ENCODE measurements at regions not wholly inside any gene's neighbourhood (a gene's known extent, or its start where the extent isn't known, plus 50 kb on each side); places are given as distances from the start of the nearest gene placed in this dataset.

DNA sequence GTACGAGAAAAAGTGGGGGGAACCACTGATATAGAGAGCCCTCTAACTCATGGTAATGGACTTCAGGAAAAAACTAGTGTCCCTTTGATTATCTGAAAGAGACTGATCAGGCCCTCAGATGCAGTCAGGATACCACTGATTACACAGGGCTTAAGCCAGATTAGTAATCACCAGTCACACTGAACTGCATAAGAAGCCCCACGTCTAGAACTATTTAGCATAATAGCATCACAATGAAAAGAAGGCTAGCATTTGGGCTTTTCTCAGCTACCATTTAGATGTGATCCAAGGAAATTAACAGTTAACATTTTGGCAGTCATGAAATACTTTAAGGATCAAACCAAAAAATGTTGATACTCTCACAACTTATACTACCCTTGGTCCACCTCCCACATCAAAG lies 813.1 kb upstream of the POU3F3 start:
- no peak overlapping the region for H3K4me3 ChIP-seq (ENCODE audit: low read depth in 1 of 2, low read length in 2 of 2)
- no peaks in the 10 kb centered on the region for H3K9me3 ChIP-seq (ENCODE audit: control insufficient read depth in 2 of 2, insufficient read depth in 1 of 2, low read depth in 1 of 2, low read length in 1 of 2)
- H3K27ac ChIP-seq (ENCODE audit: low read depth in 2 of 2, low read length in 1 of 2), result no peak overlapping the region
- H3K27me3 ChIP-seq (ENCODE audit: control insufficient read depth in 1 of 2, insufficient read depth in 2 of 2, low read length in 2 of 2), result no peaks in the 10 kb centered on the region
- 51 to 56% methylated on average over 2 of the region's 2 CpGs for WGBS, 2 donors
- H3K36me3 ChIP-seq (ENCODE audit: control insufficient read depth in 2 of 2, insufficient read depth in 2 of 2, low read length in 1 of 2), result no peaks in the 10 kb centered on the region
- no peaks in the 10 kb centered on the region for H3K4me1 ChIP-seq (ENCODE audit: control insufficient read depth in 2 of 2, insufficient read depth in 2 of 2, low read length in 1 of 2)

DNA sequence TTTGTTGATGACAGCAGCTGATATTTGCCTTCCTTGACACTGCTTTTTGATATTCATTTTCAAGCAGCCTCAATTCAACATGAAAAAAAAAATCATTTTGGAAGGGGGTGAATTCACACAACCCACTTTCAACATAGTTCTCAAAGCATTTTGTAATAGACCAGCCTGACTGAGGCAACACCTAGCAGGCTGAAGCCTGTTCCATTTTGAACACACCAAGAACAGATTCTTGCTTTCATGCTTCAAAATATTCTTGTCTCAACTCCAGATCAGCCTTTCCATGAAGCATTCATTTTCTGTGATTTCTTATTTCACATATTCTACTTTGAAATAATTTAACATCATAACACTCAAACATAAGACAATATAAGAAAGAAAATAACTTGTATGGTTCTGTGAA lies 812.6 kb upstream of the POU3F3 start:
- no peaks in the 10 kb centered on the region for H3K4me1 ChIP-seq (ENCODE audit: control insufficient read depth in 2 of 2, insufficient read depth in 2 of 2, low read length in 1 of 2)
- H3K9me3 ChIP-seq (ENCODE audit: control insufficient read depth in 2 of 2, insufficient read depth in 1 of 2, low read depth in 1 of 2, low read length in 1 of 2), result no peaks in the 10 kb centered on the region
- no peaks in the 10 kb centered on the region for H3K36me3 ChIP-seq (ENCODE audit: control insufficient read depth in 2 of 2, insufficient read depth in 2 of 2, low read length in 1 of 2)
- H3K27ac ChIP-seq (ENCODE audit: low read depth in 2 of 2, low read length in 1 of 2), result no peak overlapping the region
- H3K27me3 ChIP-seq (ENCODE audit: control insufficient read depth in 1 of 2, insufficient read depth in 2 of 2, low read length in 2 of 2), result no peaks in the 10 kb centered on the region
- H3K4me3 ChIP-seq (ENCODE audit: low read depth in 1 of 2, low read length in 2 of 2), result no peak overlapping the region

DNA sequence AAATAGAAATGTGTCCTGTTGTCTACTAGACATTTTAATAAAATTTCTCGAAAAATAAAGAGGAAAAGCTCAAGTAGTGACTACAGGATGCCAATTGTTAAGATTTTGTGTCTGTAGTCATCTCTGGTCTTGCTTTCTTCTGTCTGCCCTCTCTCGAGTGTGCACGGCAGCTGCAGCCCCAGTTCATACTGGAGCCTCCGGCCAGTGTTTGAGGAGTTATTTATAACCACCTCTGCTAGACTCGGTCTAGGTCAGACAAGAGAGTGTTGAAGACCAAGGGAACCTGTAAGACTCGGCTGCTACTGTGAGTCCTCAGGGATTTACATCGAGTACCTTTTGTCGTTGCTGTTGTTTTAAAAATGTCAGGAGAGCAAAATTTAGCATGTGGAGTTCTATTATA lies 810.1 kb upstream of the POU3F3 start:
- Histone ChIP-seq H3K27ac (ENCODE audit: low read depth in 2 of 2, low read length in 1 of 2) (no peak overlapping the region), H3K36me3 (ENCODE audit: control insufficient read depth in 2 of 2, insufficient read depth in 2 of 2, low read length in 1 of 2) (no peaks in the 10 kb centered on the region), H3K9me3 (ENCODE audit: control insufficient read depth in 2 of 2, insufficient read depth in 1 of 2, low read depth in 1 of 2, low read length in 1 of 2) (no peaks in the 10 kb centered on the region), H3K4me1 (ENCODE audit: control insufficient read depth in 2 of 2, insufficient read depth in 2 of 2, low read length in 1 of 2) (no peaks in the 10 kb centered on the region), H3K4me3 (ENCODE audit: low read depth in 1 of 2, low read length in 2 of 2) (no peak overlapping the region), H3K27me3 (ENCODE audit: control insufficient read depth in 1 of 2, insufficient read depth in 2 of 2, low read length in 2 of 2) (no peaks in the 10 kb centered on the region)
- WGBS, 2 donors, result 63 to 64% methylated on average over 8 of the region's 8 CpGs

DNA sequence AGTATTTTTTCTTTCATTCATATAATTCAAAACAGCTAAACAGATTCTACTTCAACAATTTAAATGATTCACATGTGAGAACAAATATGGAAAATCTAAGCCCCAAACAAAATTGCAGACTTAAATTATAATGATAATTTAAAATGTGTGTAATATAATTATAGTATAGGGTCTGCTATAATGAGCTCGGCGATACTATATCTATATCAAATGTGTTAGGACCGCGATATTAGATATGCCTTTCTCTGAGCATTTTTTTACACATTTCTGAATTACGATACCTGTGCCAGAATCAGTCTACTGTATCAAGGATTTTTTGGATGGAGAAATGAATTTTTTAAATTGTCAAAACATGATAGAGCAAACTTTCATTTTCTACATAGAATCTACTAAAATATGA lies 808.8 kb upstream of the POU3F3 start:
- Histone ChIP-seq H3K36me3 (ENCODE audit: control insufficient read depth in 2 of 2, insufficient read depth in 2 of 2, low read length in 1 of 2) (no peaks in the 10 kb centered on the region), H3K4me1 (ENCODE audit: control insufficient read depth in 2 of 2, insufficient read depth in 2 of 2, low read length in 1 of 2) (no peaks in the 10 kb centered on the region), H3K27ac (ENCODE audit: low read depth in 2 of 2, low read length in 1 of 2) (no peak overlapping the region), H3K9me3 (ENCODE audit: control insufficient read depth in 2 of 2, insufficient read depth in 1 of 2, low read depth in 1 of 2, low read length in 1 of 2) (no peaks in the 10 kb centered on the region), H3K4me3 (ENCODE audit: low read depth in 1 of 2, low read length in 2 of 2) (no peak overlapping the region), H3K27me3 (ENCODE audit: control insufficient read depth in 1 of 2, insufficient read depth in 2 of 2, low read length in 2 of 2) (no peaks in the 10 kb centered on the region)
- WGBS, 2 donors, result 94 to 96% methylated on average over 5 of the region's 5 CpGs

DNA sequence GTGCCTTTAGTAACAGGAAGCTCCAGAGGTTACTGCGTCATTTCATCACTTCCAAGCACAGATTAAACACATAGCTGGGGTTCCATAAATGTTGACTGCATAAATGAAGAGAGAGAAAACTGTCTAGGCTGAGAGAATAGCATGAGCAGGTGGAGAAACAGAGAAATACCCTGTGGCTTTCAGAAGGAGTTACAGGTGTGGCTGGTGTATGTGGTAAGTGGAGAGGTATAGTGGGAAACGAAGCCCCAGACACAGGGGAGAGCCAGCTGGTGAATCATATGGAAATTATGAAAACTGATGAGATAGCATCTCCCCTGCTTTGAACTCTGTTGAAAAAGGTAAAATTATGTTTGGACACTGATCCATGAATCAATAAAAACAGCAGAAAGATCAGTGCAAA lies 807.4 kb upstream of the POU3F3 start:
- Histone ChIP-seq H3K9me3 (ENCODE audit: control insufficient read depth in 2 of 2, insufficient read depth in 1 of 2, low read depth in 1 of 2, low read length in 1 of 2) (no peaks in the 10 kb centered on the region), H3K4me3 (ENCODE audit: low read depth in 1 of 2, low read length in 2 of 2) (no peak overlapping the region), H3K4me1 (ENCODE audit: control insufficient read depth in 2 of 2, insufficient read depth in 2 of 2, low read length in 1 of 2) (no peaks in the 10 kb centered on the region), H3K27me3 (ENCODE audit: control insufficient read depth in 1 of 2, insufficient read depth in 2 of 2, low read length in 2 of 2) (no peaks in the 10 kb centered on the region), H3K36me3 (ENCODE audit: control insufficient read depth in 2 of 2, insufficient read depth in 2 of 2, low read length in 1 of 2) (no peaks in the 10 kb centered on the region), H3K27ac (ENCODE audit: low read depth in 2 of 2, low read length in 1 of 2) (no peak overlapping the region)
- 62 to 70% methylated on average over 2 of the region's 2 CpGs for WGBS, 2 donors

DNA sequence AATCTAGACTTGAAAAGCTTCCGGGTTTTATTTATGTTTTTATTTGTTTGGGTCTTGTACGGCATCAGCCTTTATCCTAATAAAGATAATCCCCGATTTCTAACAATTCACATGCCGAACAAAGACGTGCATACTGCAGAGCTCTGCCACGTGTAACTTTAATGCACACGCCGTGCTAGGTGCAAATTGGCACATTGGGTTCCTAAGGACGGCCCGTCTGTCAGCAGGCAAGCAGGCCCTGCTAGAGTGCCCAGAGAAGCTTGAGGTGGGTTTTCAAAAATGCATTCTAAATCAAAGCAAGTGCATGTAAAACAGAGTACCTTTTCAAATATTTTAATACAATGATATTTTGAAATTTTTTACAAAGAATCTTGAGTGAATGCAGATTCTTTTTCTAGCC lies 806.4 kb upstream of the POU3F3 start:
- no peaks in the 10 kb centered on the region for H3K9me3 ChIP-seq (ENCODE audit: control insufficient read depth in 2 of 2, insufficient read depth in 1 of 2, low read depth in 1 of 2, low read length in 1 of 2)
- H3K27me3 ChIP-seq (ENCODE audit: control insufficient read depth in 1 of 2, insufficient read depth in 2 of 2, low read length in 2 of 2), result no peaks in the 10 kb centered on the region
- H3K36me3 ChIP-seq (ENCODE audit: control insufficient read depth in 2 of 2, insufficient read depth in 2 of 2, low read length in 1 of 2), result no peaks in the 10 kb centered on the region
- H3K4me3 ChIP-seq (ENCODE audit: low read depth in 1 of 2, low read length in 2 of 2), result no peak overlapping the region
- no peaks in the 10 kb centered on the region for H3K4me1 ChIP-seq (ENCODE audit: control insufficient read depth in 2 of 2, insufficient read depth in 2 of 2, low read length in 1 of 2)
- H3K27ac ChIP-seq (ENCODE audit: low read depth in 2 of 2, low read length in 1 of 2), result no peak overlapping the region
- WGBS, 2 donors, result 88 to 92% methylated on average over 10 of the region's 10 CpGs

DNA sequence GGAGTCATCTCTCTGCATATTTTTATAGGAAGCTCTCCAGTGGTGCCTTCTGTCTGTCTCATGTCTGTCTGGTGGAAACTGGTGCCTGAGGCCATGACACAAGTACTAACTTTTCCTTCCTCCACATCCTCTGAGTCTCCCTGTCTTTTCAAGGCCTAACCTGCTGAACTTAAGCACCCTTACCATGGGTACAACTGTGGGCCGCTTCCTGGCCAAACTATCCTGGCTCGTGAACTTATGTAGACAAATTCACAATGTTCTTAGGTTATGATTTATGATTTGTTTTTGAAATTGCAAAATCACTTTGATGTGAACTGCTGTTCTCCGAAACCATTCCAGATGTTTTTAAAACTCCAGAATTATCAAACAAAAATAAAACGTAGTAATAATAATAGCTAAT lies 804.5 kb upstream of the POU3F3 start:
- Histone ChIP-seq H3K36me3 (ENCODE audit: control insufficient read depth in 2 of 2, insufficient read depth in 2 of 2, low read length in 1 of 2) (no peaks in the 10 kb centered on the region), H3K4me3 (ENCODE audit: low read depth in 1 of 2, low read length in 2 of 2) (no peak overlapping the region), H3K27me3 (ENCODE audit: control insufficient read depth in 1 of 2, insufficient read depth in 2 of 2, low read length in 2 of 2) (no peaks in the 10 kb centered on the region), H3K4me1 (ENCODE audit: control insufficient read depth in 2 of 2, insufficient read depth in 2 of 2, low read length in 1 of 2) (no peaks in the 10 kb centered on the region), H3K9me3 (ENCODE audit: control insufficient read depth in 2 of 2, insufficient read depth in 1 of 2, low read depth in 1 of 2, low read length in 1 of 2) (no peaks in the 10 kb centered on the region), H3K27ac (ENCODE audit: low read depth in 2 of 2, low read length in 1 of 2) (no peak overlapping the region)
- WGBS, 2 donors, result 71 to 74% methylated on average over 4 of the region's 4 CpGs

DNA sequence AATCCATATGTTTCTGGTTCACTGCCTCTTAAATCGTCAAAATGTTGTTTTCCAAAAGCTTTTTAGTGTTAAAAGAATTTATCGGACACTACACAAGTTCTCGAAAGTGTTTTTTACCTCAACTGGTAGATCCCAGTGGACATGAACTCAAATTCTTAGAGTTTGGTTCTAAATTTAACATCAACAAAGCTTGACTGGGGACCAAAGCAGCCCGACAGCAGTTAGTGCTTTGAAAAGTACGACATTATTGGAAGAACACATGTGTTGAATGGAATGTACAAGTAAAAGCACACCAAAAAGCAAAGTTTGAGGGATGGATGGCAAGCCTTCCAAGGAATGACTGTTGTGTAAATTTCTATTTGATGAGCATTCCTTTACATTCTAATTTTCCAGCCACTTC lies 803.9 kb upstream of the POU3F3 start:
- Histone ChIP-seq H3K36me3 (ENCODE audit: control insufficient read depth in 2 of 2, insufficient read depth in 2 of 2, low read length in 1 of 2) (no peaks in the 10 kb centered on the region), H3K4me1 (ENCODE audit: control insufficient read depth in 2 of 2, insufficient read depth in 2 of 2, low read length in 1 of 2) (no peaks in the 10 kb centered on the region), H3K9me3 (ENCODE audit: control insufficient read depth in 2 of 2, insufficient read depth in 1 of 2, low read depth in 1 of 2, low read length in 1 of 2) (no peaks in the 10 kb centered on the region), H3K27ac (ENCODE audit: low read depth in 2 of 2, low read length in 1 of 2) (no peak overlapping the region), H3K27me3 (ENCODE audit: control insufficient read depth in 1 of 2, insufficient read depth in 2 of 2, low read length in 2 of 2) (no peaks in the 10 kb centered on the region), H3K4me3 (ENCODE audit: low read depth in 1 of 2, low read length in 2 of 2) (no peak overlapping the region)
- 66 to 72% methylated on average over 5 of the region's 5 CpGs for WGBS, 2 donors

DNA sequence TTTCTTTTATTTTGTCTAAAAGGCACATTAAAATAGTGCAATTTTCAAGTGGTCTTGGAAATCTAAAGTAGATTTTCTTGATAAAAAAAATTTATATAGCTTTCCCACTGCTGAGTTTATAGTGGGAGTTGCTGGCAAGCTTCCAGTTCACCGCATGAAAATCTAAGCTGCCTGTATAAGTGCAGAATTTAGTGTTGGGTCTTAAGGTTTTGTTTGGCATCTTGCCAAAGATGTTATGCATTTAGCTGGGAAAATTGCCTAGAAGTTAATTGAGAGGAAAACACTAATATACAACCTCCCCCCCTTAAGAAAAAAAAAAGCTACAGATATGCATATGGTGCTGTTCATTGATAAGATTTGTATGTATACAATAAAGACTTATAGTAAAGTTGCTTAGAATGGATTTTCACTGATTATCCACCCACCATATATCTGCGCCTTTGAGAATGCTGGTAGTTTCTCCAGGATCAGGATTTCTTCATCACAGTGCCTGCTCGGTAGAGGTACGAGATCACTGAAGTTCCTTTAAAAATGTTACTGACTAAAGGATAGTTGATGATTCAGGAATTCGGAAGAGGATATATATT lies 803.2 kb upstream of the POU3F3 start:
- Histone ChIP-seq H3K36me3 (ENCODE audit: control insufficient read depth in 2 of 2, insufficient read depth in 2 of 2, low read length in 1 of 2) (no peaks in the 10 kb centered on the region), H3K27ac (ENCODE audit: low read depth in 2 of 2, low read length in 1 of 2) (no peak overlapping the region), H3K9me3 (ENCODE audit: control insufficient read depth in 2 of 2, insufficient read depth in 1 of 2, low read depth in 1 of 2, low read length in 1 of 2) (no peaks in the 10 kb centered on the region), H3K4me3 (ENCODE audit: low read depth in 1 of 2, low read length in 2 of 2) (no peak overlapping the region), H3K4me1 (ENCODE audit: control insufficient read depth in 2 of 2, insufficient read depth in 2 of 2, low read length in 1 of 2) (no peaks in the 10 kb centered on the region), H3K27me3 (ENCODE audit: control insufficient read depth in 1 of 2, insufficient read depth in 2 of 2, low read length in 2 of 2) (no peaks in the 10 kb centered on the region)
- 77 to 81% methylated on average over 5 of the region's 5 CpGs for WGBS, 2 donors

DNA sequence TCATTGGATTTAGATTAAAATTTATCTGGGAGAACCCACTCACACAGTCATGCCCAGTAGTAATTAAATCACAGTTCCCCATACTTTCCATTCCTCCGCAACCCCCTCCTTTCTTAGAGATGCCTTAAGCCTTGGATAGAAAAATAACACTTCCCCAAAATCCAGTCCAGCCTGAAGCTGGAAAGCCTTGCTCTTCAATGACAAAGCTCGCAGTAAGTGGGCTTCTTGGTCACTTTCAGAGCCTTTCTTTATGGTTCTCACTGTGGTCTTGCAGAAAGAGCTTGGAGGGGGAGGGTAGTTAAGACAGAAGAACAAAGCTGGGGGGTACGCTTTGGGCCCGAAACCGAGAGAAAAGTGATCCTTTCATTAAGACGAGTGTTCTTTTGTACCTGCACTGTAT lies 802.1 kb upstream of the POU3F3 start:
- Histone ChIP-seq H3K27ac (ENCODE audit: low read depth in 2 of 2, low read length in 1 of 2) (no peak overlapping the region), H3K4me3 (ENCODE audit: low read depth in 1 of 2, low read length in 2 of 2) (no peak overlapping the region), H3K9me3 (ENCODE audit: control insufficient read depth in 2 of 2, insufficient read depth in 1 of 2, low read depth in 1 of 2, low read length in 1 of 2) (no peaks in the 10 kb centered on the region), H3K27me3 (ENCODE audit: control insufficient read depth in 1 of 2, insufficient read depth in 2 of 2, low read length in 2 of 2) (no peaks in the 10 kb centered on the region), H3K36me3 (ENCODE audit: control insufficient read depth in 2 of 2, insufficient read depth in 2 of 2, low read length in 1 of 2) (no peaks in the 10 kb centered on the region), H3K4me1 (ENCODE audit: control insufficient read depth in 2 of 2, insufficient read depth in 2 of 2, low read length in 1 of 2) (no peaks in the 10 kb centered on the region)
- WGBS, 2 donors, result 81 to 87% methylated on average over 6 of the region's 6 CpGs
